Femur (tissue), 1 donor: ENCODE measurements at regions not wholly inside any gene's neighbourhood (a gene's known extent, or its start where the extent isn't known, plus 50 kb on each side); places are given as distances from the start of the nearest gene placed in this dataset.

ENCODE experiments used
- DNase-seq: peaks from one replicate; pipeline ENCODE4 v3.0.0-alpha.2; 2017

- no peak for DNase-seq
Measured at GRCh38 chr5:158326256-158326655, 467.3 kb upstream of the CLINT1 start.

DNA sequence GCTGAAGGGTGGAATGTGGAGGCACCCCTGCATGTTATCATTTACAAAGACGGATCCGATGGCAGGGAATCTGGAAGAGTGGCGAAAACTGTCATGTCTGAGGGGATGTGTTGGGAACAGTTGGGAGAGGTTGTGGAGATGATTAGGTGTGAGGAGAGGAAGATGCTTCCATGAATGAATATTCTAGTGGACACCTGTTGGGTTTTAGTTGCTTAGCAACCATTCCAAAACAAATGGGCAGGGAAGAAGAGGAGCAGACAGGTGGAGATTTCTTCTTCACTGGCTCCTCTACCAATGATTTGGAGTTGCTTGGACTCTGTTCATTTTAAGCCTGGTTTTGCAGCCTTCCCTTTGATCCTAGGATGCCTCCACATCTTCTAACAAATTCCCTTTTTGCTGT, 465.3 kb upstream of the CLINT1 start:
- no peak for DNase-seq

DNA sequence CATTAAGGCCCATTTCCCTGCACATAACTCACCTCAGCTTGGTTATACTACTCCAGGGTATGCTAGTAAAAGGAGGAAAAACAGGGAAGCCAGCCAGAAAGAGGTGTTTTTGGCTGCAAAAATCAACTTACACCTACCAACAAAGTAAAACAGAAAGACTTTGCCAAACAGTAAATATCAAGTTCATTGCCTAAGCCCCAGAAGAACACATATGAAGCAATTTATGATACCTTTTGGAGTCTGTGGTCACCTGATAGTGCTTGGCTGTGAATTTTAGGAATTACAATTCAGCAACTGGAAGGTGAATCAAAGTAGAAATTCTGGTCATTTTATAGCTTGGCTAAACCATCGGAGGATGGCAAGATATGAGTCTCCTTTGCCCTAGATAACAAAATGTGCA, 463.7 kb upstream of the CLINT1 start:
- DNase-seq: no peak

GRCh38 chr5:158320934-158321333, 462.0 kb upstream of the CLINT1 start:
- DNase-seq: no peak

- no peak for DNase-seq
Measured at GRCh38 chr5:158320178-158320674, 461.3 kb upstream of the CLINT1 start.

- DNase-seq: no peak
Measured at GRCh38 chr5:158317507-158317906, 458.6 kb upstream of the CLINT1 start.

DNA sequence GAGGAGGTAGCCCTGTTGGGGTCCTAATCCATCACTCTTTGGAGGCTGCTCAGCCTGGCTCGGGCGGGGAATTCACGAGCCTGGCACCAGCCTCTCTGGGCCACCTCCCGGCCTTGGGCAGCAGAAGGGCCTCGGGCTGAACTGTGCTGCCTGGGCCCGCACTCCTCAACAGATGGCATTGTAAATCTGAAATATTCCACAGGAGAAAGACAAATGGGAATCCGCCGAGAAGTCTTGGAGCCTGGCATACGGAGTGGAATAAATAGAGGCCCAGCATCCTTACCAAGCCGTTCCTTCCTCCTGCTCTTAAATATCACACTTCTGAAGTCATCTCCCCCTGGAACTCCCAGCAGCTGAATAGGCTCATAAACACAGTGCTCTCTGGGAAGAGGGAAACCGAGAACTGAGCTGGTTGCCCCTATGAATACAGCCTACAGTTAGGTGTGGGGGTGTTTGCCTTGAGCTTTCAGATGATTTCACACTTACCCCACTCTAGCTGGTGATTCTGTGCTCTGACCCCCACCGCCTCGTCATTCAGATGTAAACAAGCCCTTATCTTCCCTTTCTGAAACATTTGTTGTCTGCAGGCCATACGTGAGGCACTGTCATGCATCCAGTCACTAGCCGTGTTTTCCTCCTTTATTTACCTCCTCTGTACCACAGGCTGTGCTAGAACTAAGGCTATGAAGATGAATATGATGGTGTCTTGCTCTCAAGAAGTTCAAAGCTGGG, 455.0 kb upstream of the CLINT1 start:
- no peak for DNase-seq

DNA sequence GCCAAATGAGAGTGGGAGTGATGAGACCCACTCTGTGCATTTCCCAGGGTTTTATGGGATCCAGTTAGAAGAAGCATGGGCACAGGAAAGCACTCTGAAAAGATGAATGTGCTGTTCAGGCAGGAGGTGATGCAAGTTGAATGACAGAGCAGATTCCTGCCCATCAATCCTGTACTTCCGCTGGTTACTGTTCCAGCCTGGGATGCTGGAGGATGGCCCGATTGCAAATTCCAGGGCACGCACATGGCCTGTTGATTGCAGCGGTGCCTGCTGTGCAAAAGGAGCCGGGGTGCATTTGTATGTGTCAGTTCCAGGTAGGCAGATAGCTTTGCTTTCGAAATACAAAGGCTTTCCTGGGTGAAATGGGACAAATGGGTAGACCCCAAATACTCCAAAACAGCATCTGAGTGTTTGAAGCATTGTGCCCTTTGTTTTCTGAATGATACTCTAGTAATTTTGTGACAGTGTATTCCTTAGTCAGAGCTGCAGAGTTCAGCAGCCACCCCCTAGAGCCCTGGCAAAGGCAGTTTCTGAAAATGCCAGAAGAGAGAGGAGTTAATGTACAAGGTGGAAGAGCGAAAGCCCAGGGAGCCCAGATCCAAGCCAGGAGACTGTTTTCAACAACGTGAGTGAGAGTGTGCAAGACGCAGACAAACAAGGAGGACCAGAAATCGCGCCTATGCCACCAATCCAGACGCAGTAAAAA, 454.2 kb upstream of the CLINT1 start:
- DNase-seq: no peak

GRCh38 chr5:158309088-158309807, 450.3 kb upstream of the CLINT1 start:
- no peak for DNase-seq

DNA sequence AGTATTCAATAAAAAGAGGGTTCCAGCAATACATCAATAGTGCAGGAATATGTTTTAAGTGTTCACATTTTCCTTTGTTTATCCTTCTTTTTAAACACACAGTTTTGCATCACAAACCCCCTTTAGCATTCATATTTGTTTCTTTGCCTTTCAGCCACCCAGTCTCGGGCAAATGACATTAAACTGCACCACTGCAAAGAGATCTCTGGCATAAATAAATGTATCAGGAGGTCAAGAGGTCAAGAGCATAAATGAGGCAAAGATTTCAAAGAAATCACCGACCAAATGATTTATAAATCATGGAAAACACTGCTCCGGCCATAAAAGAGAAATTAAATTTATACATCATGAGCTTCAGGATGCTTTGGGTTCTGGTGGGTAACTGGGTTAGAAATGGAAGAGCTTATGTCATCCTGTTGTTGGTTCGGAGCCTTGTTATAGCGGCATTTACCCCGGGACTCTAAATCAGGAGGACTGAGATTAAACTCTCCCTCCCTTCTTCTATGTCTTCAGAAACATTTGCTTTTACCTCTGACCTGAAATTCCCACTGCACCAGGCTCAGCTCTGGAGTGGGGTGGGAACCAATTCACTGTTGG, 449.6 kb upstream of the CLINT1 start:
- no peak for DNase-seq

DNA sequence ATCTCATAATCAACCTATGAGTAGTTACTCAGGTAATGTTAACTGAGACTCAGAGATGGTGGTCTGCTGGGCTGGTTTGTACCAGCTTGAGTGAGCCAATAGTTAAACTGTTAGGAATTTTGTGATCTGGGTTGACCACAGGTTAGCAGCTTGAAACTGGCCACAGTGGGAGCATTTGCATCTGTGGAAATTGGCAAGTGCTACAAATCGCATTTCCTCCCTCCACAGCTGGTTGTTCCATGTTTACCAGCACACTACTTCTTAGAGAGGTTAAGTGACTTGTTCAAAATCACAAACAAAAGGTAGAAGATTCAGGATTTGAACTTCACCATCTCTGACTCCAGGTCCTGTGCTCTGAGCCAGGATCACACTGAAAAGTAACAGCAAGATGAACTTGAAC, 446.9 kb upstream of the CLINT1 start:
- DNase-seq: peak; percentile 50

- no peak for DNase-seq
Measured at GRCh38 chr5:158304607-158305006, 445.7 kb upstream of the CLINT1 start.

DNA sequence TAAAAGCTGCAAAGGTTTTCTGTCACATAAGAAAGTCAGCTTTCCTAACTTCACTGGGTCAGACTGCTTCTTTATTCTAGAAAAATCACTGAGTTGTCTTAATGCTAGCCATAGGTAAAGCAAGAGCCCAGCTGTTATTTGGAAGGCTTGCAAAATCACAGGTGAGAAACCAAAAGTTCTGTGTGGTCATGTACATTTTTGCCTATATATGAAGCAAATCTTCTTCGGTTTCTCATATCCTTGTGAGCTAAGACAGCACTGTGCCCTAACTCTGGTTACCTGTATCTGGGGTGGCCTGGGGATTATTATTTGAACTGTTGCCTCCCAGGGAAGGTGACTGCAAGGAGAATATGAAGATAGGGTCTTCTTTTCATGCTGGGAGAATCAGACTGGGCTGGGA, 444.9 kb upstream of the CLINT1 start:
- no peak for DNase-seq

DNA sequence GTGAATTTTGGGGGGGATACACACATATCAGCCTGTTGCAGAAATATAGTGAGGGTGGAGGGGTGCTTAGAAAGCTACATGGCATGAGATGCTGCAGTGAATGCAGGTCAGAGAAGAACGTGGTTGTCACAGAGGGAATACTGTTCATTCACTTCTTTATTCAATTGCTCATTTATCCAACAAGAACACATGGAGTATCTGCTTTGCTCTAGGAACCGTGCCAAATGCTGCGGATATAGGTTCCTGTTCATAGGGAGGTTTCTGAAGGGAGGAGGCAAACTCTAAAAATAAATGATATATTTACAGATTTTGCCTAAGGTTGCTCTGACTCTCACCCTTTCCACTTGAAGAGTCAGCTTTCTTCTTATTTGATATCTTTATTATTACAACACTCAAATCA, 444.3 kb upstream of the CLINT1 start:
- peak; percentile 49 for DNase-seq

GRCh38 chr5:158302029-158302428, 443.1 kb upstream of the CLINT1 start:
- DNase-seq: no peak

DNA sequence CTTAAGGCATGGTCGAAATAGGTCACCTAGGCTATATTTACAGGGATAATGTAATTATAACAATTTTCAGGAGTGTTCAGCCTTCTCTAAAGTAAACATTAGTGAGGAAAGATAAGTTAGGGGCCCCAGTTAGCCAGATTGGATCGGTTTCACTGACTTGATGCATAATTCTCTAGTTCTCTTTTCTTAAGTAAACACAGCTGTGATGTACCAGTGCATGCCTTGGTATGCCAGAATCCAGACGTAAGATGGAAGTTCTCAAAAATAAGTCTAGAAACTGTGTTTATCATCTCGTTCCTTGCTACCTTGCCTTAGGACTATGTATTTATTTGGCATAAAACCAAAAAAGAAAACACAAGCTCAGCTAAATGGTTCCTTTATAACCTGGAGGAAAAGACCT, 442.2 kb upstream of the CLINT1 start:
- no peak for DNase-seq

DNA sequence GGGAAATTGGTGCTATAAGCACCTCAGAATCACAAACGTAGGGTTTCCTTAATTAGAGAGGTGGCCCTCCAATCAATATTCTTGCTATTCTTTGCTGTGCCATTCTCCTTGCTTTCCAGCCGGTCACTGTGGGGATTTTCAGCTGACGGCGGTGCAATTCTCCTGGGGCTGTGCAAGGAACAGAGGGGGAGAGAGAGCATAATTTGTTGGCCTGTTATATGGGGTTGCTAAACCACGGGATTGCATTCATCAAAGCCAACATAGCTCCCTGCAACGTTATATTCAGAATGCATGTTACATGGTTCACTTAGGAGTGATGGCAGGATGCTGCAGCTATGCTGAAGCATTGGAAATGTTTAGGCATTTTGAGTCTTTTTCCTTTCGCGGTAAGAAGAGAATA, 441.3 kb upstream of the CLINT1 start:
- DNase-seq: no peak

DNA sequence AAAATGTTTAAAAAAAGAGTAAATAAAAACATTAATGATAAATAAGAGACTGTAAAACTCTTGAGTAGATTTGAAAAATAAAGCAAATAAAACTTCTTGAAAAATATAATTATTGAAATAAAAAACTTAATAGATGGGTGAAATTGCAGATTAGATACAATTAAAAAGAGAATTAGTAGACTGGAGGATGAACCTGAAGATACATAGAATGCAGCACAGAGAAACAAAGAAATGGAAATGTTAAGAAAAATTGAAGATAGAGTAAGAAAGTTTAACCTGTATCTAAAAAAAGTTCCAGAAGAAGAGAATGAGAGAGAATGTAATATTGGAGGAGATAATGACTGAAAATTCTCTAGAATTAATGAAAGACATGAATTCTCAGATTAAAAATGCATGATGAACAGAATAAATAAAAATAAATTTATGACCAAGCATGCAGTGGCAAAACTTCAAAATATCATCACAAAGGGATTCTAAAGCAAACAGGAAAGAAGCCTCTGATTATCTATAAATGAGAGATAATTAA, 438.1 kb upstream of the CLINT1 start:
- DNase-seq: no peak

- no peak for DNase-seq
Measured at GRCh38 chr5:158294701-158295100, 435.8 kb upstream of the CLINT1 start.

- no peak for DNase-seq
Measured at GRCh38 chr5:158292981-158293380, 434.0 kb upstream of the CLINT1 start.

DNA sequence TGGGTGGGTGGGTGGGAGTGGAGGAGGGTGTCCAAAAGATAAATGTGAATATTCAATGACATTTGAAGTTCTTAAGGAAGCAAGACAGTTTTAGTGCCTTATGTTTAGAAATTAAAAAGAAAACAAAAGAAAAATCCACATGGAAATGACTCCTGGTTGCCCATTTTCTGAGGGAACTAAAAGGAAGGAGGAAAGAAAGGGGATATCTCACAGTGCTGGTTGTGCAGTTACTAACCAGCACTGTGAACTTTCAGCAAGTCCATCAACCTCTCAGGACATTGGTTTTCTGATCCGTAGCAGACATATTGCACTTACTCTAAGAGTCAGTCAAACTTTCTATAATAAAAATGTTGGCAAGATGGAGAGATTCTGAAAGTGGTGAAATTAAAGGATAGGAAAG, 431.0 kb upstream of the CLINT1 start:
- no peak for DNase-seq

GRCh38 chr5:158288272-158288657, 429.3 kb upstream of the CLINT1 start:
- no peak for DNase-seq

DNA sequence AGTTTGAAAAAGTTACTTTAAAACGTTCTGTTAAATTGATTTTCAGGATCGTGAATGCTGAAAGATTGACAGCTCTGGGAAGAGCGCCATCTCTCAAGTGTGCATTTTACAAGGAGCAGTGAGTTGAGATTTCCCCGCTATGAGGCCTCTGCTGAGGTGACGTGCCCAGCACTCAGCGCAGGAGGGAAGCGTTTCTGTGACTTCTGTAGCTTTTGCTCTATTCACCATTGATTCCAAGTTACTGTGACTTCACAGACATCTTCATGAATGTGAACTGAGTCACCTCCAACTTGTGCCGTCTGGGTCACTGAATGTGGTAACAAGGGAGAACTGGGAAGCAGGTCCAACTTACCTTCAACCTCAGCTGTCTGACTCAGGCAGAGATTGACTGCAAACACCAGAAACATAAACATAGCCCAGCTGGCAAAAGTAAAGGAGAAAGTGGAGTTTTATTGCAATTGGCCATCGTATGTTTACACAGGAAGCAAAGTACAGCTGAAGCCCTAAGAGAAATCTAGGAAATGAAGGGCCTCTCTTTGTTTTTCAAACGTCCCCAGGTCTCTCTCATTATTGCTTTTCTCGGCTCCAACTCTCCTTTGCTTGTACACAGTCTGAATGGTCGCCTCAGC, 428.8 kb upstream of the CLINT1 start:
- peak; percentile 72 for DNase-seq
